ENCODE measurements at regions not wholly inside any gene's neighbourhood (a gene's known extent, or its start where the extent isn't known, plus 50 kb on each side); places are given as distances from the start of the nearest gene placed in this dataset.
"Not testable (repeated sequence)": the region's sequence is repeated elsewhere in the genome, so short reads cannot be mapped to it uniquely, and the experiment has no call there.

- peaks cover 2% of the 10 kb centered on the region for H3K27me3 Mint-ChIP-seq
- no peaks in the 10 kb centered on the region for H3K9me3 Mint-ChIP-seq (ENCODE audit: low read depth)
- H3K27ac Mint-ChIP-seq = no peak overlapping the region
- no peaks in the 10 kb centered on the region for H3K36me3 Mint-ChIP-seq
- no peak overlapping the region for H3K4me3 Mint-ChIP-seq
- H3K4me1 Mint-ChIP-seq (ENCODE audit: low read depth) = no peaks in the 10 kb centered on the region
Observed at GRCh38 chr4:114226179-114226578, 246.7 kb upstream of the ARSJ start.

- H3K4me1 Mint-ChIP-seq (ENCODE audit: low read depth) = no peaks in the 10 kb centered on the region
- H3K9me3 Mint-ChIP-seq (ENCODE audit: low read depth) = no peaks in the 10 kb centered on the region
- H3K4me3 Mint-ChIP-seq = no peak overlapping the region
- no peak overlapping the region for H3K27ac Mint-ChIP-seq
- H3K27me3 Mint-ChIP-seq = peaks cover 2% of the 10 kb centered on the region
- no peaks in the 10 kb centered on the region for H3K36me3 Mint-ChIP-seq
Observed at GRCh38 chr4:114226968-114227760, 247.7 kb upstream of the ARSJ start.

- Mint-ChIP-seq H3K36me3 (no peaks in the 10 kb centered on the region), H3K9me3 (ENCODE audit: low read depth) (no peaks in the 10 kb centered on the region), H3K4me1 (ENCODE audit: low read depth) (no peaks in the 10 kb centered on the region), H3K4me3 (no peak overlapping the region), H3K27ac (no peak overlapping the region), H3K27me3 (peaks cover 4% of the 10 kb centered on the region)
Observed at GRCh38 chr4:114229706-114230105, 250.3 kb upstream of the ARSJ start.

GRCh38 chr4:114236171-114236769 lies 256.8 kb upstream of the ARSJ start:
- Mint-ChIP-seq H3K27ac (no peak overlapping the region), H3K4me1 (ENCODE audit: low read depth) (no peaks in the 10 kb centered on the region), H3K9me3 (ENCODE audit: low read depth) (no peaks in the 10 kb centered on the region), H3K27me3 (peaks cover 2% of the 10 kb centered on the region), H3K36me3 (no peaks in the 10 kb centered on the region), H3K4me3 (no peak overlapping the region)

GRCh38 chr4:114237997-114238396 lies 258.6 kb upstream of the ARSJ start:
- Mint-ChIP-seq H3K9me3 (ENCODE audit: low read depth) (no peaks in the 10 kb centered on the region), H3K4me1 (ENCODE audit: low read depth) (no peaks in the 10 kb centered on the region), H3K27me3 (peaks cover 2% of the 10 kb centered on the region), H3K36me3 (no peaks in the 10 kb centered on the region), H3K27ac (no peak overlapping the region), H3K4me3 (no peak overlapping the region)

- Mint-ChIP-seq H3K4me3 (no peak overlapping the region), H3K9me3 (ENCODE audit: low read depth) (peaks cover 9% of the 10 kb centered on the region), H3K4me1 (ENCODE audit: low read depth) (no peaks in the 10 kb centered on the region), H3K36me3 (peaks cover 3% of the 10 kb centered on the region), H3K27me3 (peaks cover 9% of the 10 kb centered on the region), H3K27ac (no peak overlapping the region)
Observed at GRCh38 chr4:114249561-114249960, 270.1 kb upstream of the ARSJ start.

GRCh38 chr4:114249976-114250375 lies 270.5 kb upstream of the ARSJ start:
- Mint-ChIP-seq H3K4me1 (ENCODE audit: low read depth) (no peaks in the 10 kb centered on the region), H3K4me3 (no peak overlapping the region), H3K27me3 (peaks cover 8% of the 10 kb centered on the region), H3K9me3 (ENCODE audit: low read depth) (peaks cover 9% of the 10 kb centered on the region), H3K27ac (no peak overlapping the region), H3K36me3 (peaks cover 3% of the 10 kb centered on the region)

GRCh38 chr4:114250439-114250891 lies 271.0 kb upstream of the ARSJ start:
- Mint-ChIP-seq H3K4me1 (ENCODE audit: low read depth) (no peaks in the 10 kb centered on the region), H3K27ac (no peak overlapping the region), H3K4me3 (no peak overlapping the region), H3K27me3 (peaks cover 8% of the 10 kb centered on the region), H3K9me3 (ENCODE audit: low read depth) (peaks cover 9% of the 10 kb centered on the region), H3K36me3 (peaks cover 3% of the 10 kb centered on the region)

- peaks cover 8% of the 10 kb centered on the region for H3K27me3 Mint-ChIP-seq
- no peaks in the 10 kb centered on the region for H3K4me1 Mint-ChIP-seq (ENCODE audit: low read depth)
- H3K4me3 Mint-ChIP-seq = no peak overlapping the region
- peaks cover 9% of the 10 kb centered on the region for H3K9me3 Mint-ChIP-seq (ENCODE audit: low read depth)
- peaks cover 3% of the 10 kb centered on the region for H3K36me3 Mint-ChIP-seq
- no peak overlapping the region for H3K27ac Mint-ChIP-seq
Observed at GRCh38 chr4:114251020-114251419, 271.6 kb upstream of the ARSJ start.

- Mint-ChIP-seq H3K4me3 (no peak overlapping the region), H3K27ac (no peak overlapping the region), H3K9me3 (ENCODE audit: low read depth) (peaks cover 9% of the 10 kb centered on the region), H3K4me1 (ENCODE audit: low read depth) (no peaks in the 10 kb centered on the region), H3K27me3 (peaks cover 4% of the 10 kb centered on the region), H3K36me3 (peaks cover 3% of the 10 kb centered on the region)
Observed at GRCh38 chr4:114252499-114252898, 273.1 kb upstream of the ARSJ start.

GRCh38 chr4:114257501-114257900 lies 278.1 kb upstream of the ARSJ start:
- Mint-ChIP-seq H3K27ac (no peak overlapping the region), H3K4me1 (ENCODE audit: low read depth) (no peaks in the 10 kb centered on the region), H3K9me3 (ENCODE audit: low read depth) (peaks cover 6% of the 10 kb centered on the region), H3K36me3 (no peaks in the 10 kb centered on the region), H3K27me3 (no peaks in the 10 kb centered on the region), H3K4me3 (no peak overlapping the region)

- H3K9me3 Mint-ChIP-seq (ENCODE audit: low read depth); H3K27ac Mint-ChIP-seq; H3K36me3 Mint-ChIP-seq; H3K4me1 Mint-ChIP-seq (ENCODE audit: low read depth); H3K4me3 Mint-ChIP-seq; H3K27me3 Mint-ChIP-seq: not testable (repeated sequence)
Observed at GRCh38 chr4:114262421-114262820, 283.0 kb upstream of the ARSJ start.

GRCh38 chr4:114263233-114263632 lies 283.8 kb upstream of the ARSJ start:
- Mint-ChIP-seq H3K4me1 (ENCODE audit: low read depth) (no peaks in the 10 kb centered on the region), H3K36me3 (no peaks in the 10 kb centered on the region), H3K27ac (no peak overlapping the region), H3K9me3 (ENCODE audit: low read depth) (no peaks in the 10 kb centered on the region), H3K27me3 (peaks cover 2% of the 10 kb centered on the region), H3K4me3 (no peak overlapping the region)

- Mint-ChIP-seq H3K4me1 (ENCODE audit: low read depth) (no peaks in the 10 kb centered on the region), H3K27me3 (peaks cover 2% of the 10 kb centered on the region), H3K4me3 (no peak overlapping the region), H3K27ac (no peak overlapping the region), H3K36me3 (no peaks in the 10 kb centered on the region), H3K9me3 (ENCODE audit: low read depth) (no peaks in the 10 kb centered on the region)
Observed at GRCh38 chr4:114264452-114264851, 285.0 kb upstream of the ARSJ start.

GRCh38 chr4:114264877-114265291 lies 285.4 kb upstream of the ARSJ start:
- H3K27me3 Mint-ChIP-seq = peaks cover 2% of the 10 kb centered on the region
- H3K4me3 Mint-ChIP-seq = no peak overlapping the region
- H3K27ac Mint-ChIP-seq = no peak overlapping the region
- no peaks in the 10 kb centered on the region for H3K4me1 Mint-ChIP-seq (ENCODE audit: low read depth)
- no peaks in the 10 kb centered on the region for H3K9me3 Mint-ChIP-seq (ENCODE audit: low read depth)
- no peaks in the 10 kb centered on the region for H3K36me3 Mint-ChIP-seq

- Mint-ChIP-seq H3K27ac (no peak overlapping the region), H3K36me3 (no peaks in the 10 kb centered on the region), H3K4me1 (ENCODE audit: low read depth) (no peaks in the 10 kb centered on the region), H3K4me3 (no peak overlapping the region), H3K27me3 (peaks cover 2% of the 10 kb centered on the region), H3K9me3 (ENCODE audit: low read depth) (no peaks in the 10 kb centered on the region)
Observed at GRCh38 chr4:114265342-114265741, 285.9 kb upstream of the ARSJ start.

Measured in activated naive CD8-positive, alpha-beta T cell (primary cell).